ENCODE measurements at regions not wholly inside any gene's neighbourhood (a gene's known extent, or its start where the extent isn't known, plus 50 kb on each side); places are given as distances from the start of the nearest gene placed in this dataset.

- TF ChIP-seq CTCF (IDR thresholded peaks at IDR 0.05): no peak
- no peak for ATAC-seq
- no peaks in the 10 kb centered on the region for H3K36me3 ChIP-seq
- no peak overlapping the region for H3K27ac ChIP-seq
- DNase-seq: no peak
- intact Hi-C loops (cut with DNase I): no loop called here
- no peaks in the 10 kb centered on the region for H3K27me3 ChIP-seq
- no peaks in the 10 kb centered on the region for H3K4me1 ChIP-seq
- no peak overlapping the region for H3K4me3 ChIP-seq
- no peaks in the 10 kb centered on the region for H3K9me3 ChIP-seq
These were observed 93.4 kb downstream of the IL12A start for GRCh38 chr3:160081958-160082533.

- ATAC-seq: no peak
These were observed 96.4 kb downstream of the IL12A start for GRCh38 chr3:160084998-160085397.

DNA sequence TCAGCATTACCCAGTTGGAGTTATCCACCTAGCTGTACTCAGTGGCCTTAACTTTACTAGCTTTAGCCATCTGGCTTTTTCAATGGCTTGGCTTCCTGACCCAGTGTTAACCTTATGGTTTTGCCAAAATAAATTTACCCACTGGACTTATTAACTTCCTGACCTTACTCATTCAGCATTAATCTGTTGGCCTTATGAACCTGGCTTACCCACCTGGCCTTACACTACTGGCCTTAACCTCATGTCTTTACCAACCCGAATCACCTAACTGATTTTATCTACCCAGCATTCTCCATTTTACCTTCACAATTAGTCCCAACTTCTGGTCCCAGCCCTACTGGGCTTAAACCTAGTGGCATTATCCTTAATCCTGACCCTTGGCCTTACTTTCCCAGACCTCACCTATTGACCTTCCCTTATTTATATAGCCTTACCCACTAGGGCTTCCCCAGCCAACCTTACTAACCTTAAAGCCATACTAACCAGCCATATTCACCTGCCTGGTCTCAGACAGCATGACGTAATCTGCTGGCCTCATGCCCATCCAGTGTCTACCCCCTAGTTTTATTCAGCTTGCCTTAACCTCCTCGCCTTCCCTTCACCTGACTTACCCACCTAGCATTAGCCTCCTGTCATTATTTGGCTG lies 100.0 kb downstream of the IL12A start:
- no peaks in the 10 kb centered on the region for H3K36me3 ChIP-seq
- DNase-seq (no peak), ATAC-seq (no peak)
- H3K27ac ChIP-seq: no peak overlapping the region
- intact Hi-C loops (cut with DNase I): no loop called here
- H3K4me1 ChIP-seq: no peaks in the 10 kb centered on the region
- no peaks in the 10 kb centered on the region for H3K27me3 ChIP-seq
- H3K9me3 ChIP-seq: no peaks in the 10 kb centered on the region
- no peak for TF ChIP-seq CTCF (IDR thresholded peaks at IDR 0.05)
- H3K4me3 ChIP-seq: no peak overlapping the region

More at GRCh38 chr3:160084998-160085397, 96.4 kb downstream of the IL12A start:
- no peak overlapping the region for H3K4me3 ChIP-seq
- no peaks in the 10 kb centered on the region for H3K4me1 ChIP-seq
- H3K27ac ChIP-seq: no peak overlapping the region
- TF ChIP-seq CTCF (IDR thresholded peaks at IDR 0.05): no peak
- H3K9me3 ChIP-seq: no peaks in the 10 kb centered on the region
- intact Hi-C loops (cut with DNase I): no loop called here
- DNase-seq: no peak
- no peaks in the 10 kb centered on the region for H3K27me3 ChIP-seq
- H3K36me3 ChIP-seq: no peaks in the 10 kb centered on the region

- H3K4me1 ChIP-seq: no peaks in the 10 kb centered on the region
These were observed 102.0 kb downstream of the IL12A start for GRCh38 chr3:160090653-160091052.

GRCh38 chr3:160091441-160091840 lies 102.8 kb downstream of the IL12A start:
- Histone ChIP-seq H3K27ac (no peak overlapping the region), H3K4me1 (no peaks in the 10 kb centered on the region), H3K27me3 (no peaks in the 10 kb centered on the region), H3K36me3 (no peaks in the 10 kb centered on the region), H3K9me3 (no peaks in the 10 kb centered on the region), H3K4me3 (no peak overlapping the region)
- DNase-seq: no peak
- no peak for TF ChIP-seq CTCF (IDR thresholded peaks at IDR 0.05)
- no peak for ATAC-seq
- intact Hi-C loops (cut with DNase I): no loop called here

More at GRCh38 chr3:160090653-160091052, 102.0 kb downstream of the IL12A start:
- DNase-seq (no peak), ATAC-seq (no peak)
- H3K9me3 ChIP-seq: no peaks in the 10 kb centered on the region
- no peak overlapping the region for H3K4me3 ChIP-seq
- H3K27ac ChIP-seq: no peak overlapping the region
- intact Hi-C loops (cut with DNase I): no loop called here
- H3K27me3 ChIP-seq: no peaks in the 10 kb centered on the region
- no peaks in the 10 kb centered on the region for H3K36me3 ChIP-seq
- no peak for TF ChIP-seq CTCF (IDR thresholded peaks at IDR 0.05)
